ENCODE measurements at regions not wholly inside any gene's neighbourhood (a gene's known extent, or its start where the extent isn't known, plus 50 kb on each side); places are given as distances from the start of the nearest gene placed in this dataset.

- intact Hi-C loops (cut with DNase I; ENCODE audit: low total_unique reads): no loop called here
- no peak for DNase-seq
- Histone ChIP-seq H3K27me3 (no peaks in the 10 kb centered on the region), H3K4me1 (peaks cover 0 to 6% (median 0%) of the 10 kb centered on the region in 4 donors), H3K4me3 (no peak overlapping the region), H3K9me3 (no peaks in the 10 kb centered on the region), H3K27ac (no peak overlapping the region), H3K36me3 (no peaks in the 10 kb centered on the region)
- in situ Hi-C loops (cut with MboI; ENCODE audit: low pct_ligation_motif_present in 1 of 4, low pct_unique_long_range_greater_than_20kb in 1 of 4, low sequenced_read_pairs in 3 of 4): no loop called here
- no peak for TF ChIP-seq POLR2AphosphoS5 (IDR thresholded peaks at IDR 0.05)
- no peak for TF ChIP-seq POLR2A (IDR thresholded peaks at IDR 0.05)
- no peak for TF ChIP-seq EP300 (IDR thresholded peaks at IDR 0.05; ENCODE audit: low read depth)
- no peak for TF ChIP-seq CTCF (IDR thresholded peaks at IDR 0.05)
These were observed 151.6 kb upstream of the PRSS58 start for GRCh38 chr7:142409471-142409870.

- no peaks in the 10 kb centered on the region for H3K36me3 ChIP-seq
- H3K4me1 ChIP-seq: no peaks in the 10 kb centered on the region
- no peak overlapping the region for H3K27ac ChIP-seq
- no peaks in the 10 kb centered on the region for H3K27me3 ChIP-seq
- H3K4me3 ChIP-seq: no peak overlapping the region
- DNase-seq: no peak
- TF ChIP-seq EP300 (IDR thresholded peaks at IDR 0.05; ENCODE audit: low read depth) (no peak), CTCF (IDR thresholded peaks at IDR 0.05) (no peak), POLR2A (IDR thresholded peaks at IDR 0.05) (no peak), POLR2AphosphoS5 (IDR thresholded peaks at IDR 0.05) (no peak)
- in situ Hi-C loops (cut with MboI; ENCODE audit: low pct_ligation_motif_present in 1 of 4, low pct_unique_long_range_greater_than_20kb in 1 of 4, low sequenced_read_pairs in 3 of 4): no loop called here
- H3K9me3 ChIP-seq: no peaks in the 10 kb centered on the region
- intact Hi-C loops (cut with DNase I; ENCODE audit: low total_unique reads): no loop called here
These were observed 150.9 kb upstream of the PRSS58 start for GRCh38 chr7:142408794-142409193.

GRCh38 chr7:142407939-142408570, 150.2 kb upstream of the PRSS58 start:
- in situ Hi-C loops (cut with MboI; ENCODE audit: low pct_ligation_motif_present in 1 of 4, low pct_unique_long_range_greater_than_20kb in 1 of 4, low sequenced_read_pairs in 3 of 4): no loop called here
- Histone ChIP-seq H3K27ac (peak overlapping the region in 1 of 4 donors; percentile 43), H3K36me3 (no peaks in the 10 kb centered on the region), H3K9me3 (no peaks in the 10 kb centered on the region), H3K27me3 (no peaks in the 10 kb centered on the region), H3K4me3 (peak overlapping the region in 1 of 4 donors; percentile 7), H3K4me1 (no peaks in the 10 kb centered on the region)
- intact Hi-C loops (cut with DNase I; ENCODE audit: low total_unique reads): no loop called here
- DNase-seq: no peak
- WGBS, 2 donors (ENCODE audit: low coverage in 1 of 2): 61 to 68% methylated on average over 2 to 8 of the region's 8 CpGs
- no peak for TF ChIP-seq POLR2AphosphoS5 (IDR thresholded peaks at IDR 0.05)
- TF ChIP-seq EP300 (IDR thresholded peaks at IDR 0.05; ENCODE audit: low read depth): no peak
- TF ChIP-seq CTCF (IDR thresholded peaks at IDR 0.05): no peak
- no peak for TF ChIP-seq POLR2A (IDR thresholded peaks at IDR 0.05)

- Histone ChIP-seq H3K4me1 (no peaks in the 10 kb centered on the region), H3K4me3 (no peak overlapping the region), H3K27ac (no peak overlapping the region), H3K36me3 (no peaks in the 10 kb centered on the region), H3K27me3 (no peaks in the 10 kb centered on the region), H3K9me3 (no peaks in the 10 kb centered on the region)
- no peak for DNase-seq
- intact Hi-C loops (cut with DNase I; ENCODE audit: low total_unique reads) (no loop called here), in situ Hi-C loops (cut with MboI; ENCODE audit: low pct_ligation_motif_present in 1 of 4, low pct_unique_long_range_greater_than_20kb in 1 of 4, low sequenced_read_pairs in 3 of 4) (no loop called here)
- TF ChIP-seq POLR2A (IDR thresholded peaks at IDR 0.05) (no peak), POLR2AphosphoS5 (IDR thresholded peaks at IDR 0.05) (no peak), EP300 (IDR thresholded peaks at IDR 0.05; ENCODE audit: low read depth) (no peak), CTCF (IDR thresholded peaks at IDR 0.05) (no peak)
- WGBS, 2 donors (ENCODE audit: low coverage in 1 of 2): 81 to 100% methylated on average over 3 to 7 of the region's 7 CpGs
These were observed 147.4 kb upstream of the PRSS58 start for GRCh38 chr7:142405122-142405765.
